HG03342 (cell line): ENCODE measurements at regions not wholly inside any gene's neighbourhood (a gene's known extent, or its start where the extent isn't known, plus 50 kb on each side); places are given as distances from the start of the nearest gene placed in this dataset.

Source experiments
- ATAC-seq: cut with Tn5 transposase; IDR thresholded peaks from one replicate; pipeline ENCODE4 v1.9.1; 2021; ENCODE audit warnings: mild to moderate bottlenecking, moderate library complexity; ENCODE audit not compliant: unreplicated experiment

GRCh38 chr1:217097819-217098218, 374.6 kb upstream of the ESRRG start:
- ATAC-seq, result no peak

DNA sequence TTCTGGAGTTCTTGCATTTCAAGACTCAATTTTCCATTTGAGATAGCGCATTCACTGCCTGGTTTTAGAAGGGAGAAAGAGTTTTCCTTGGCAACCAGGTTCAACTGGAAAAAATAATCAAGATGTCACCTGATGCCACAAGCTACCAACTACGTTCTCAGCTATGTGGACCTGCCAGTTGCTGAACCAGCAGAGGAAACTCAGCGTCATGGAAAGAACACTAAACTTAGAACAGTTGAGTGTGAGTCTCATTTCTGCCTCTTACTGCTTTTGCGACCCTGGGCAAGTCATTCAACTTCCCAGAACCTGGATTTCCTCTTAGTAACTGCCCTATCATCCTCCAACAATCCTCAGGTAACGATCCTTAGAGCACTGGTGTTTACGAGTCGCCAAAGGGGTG, 373.0 kb upstream of the ESRRG start:
- no peak for ATAC-seq

- no peak for ATAC-seq
Measured at GRCh38 chr1:217095050-217095622, 371.9 kb upstream of the ESRRG start.

GRCh38 chr1:217091561-217091960, 368.3 kb upstream of the ESRRG start:
- ATAC-seq, result no peak

- ATAC-seq, result no peak
Measured at GRCh38 chr1:217090060-217090911, 367.1 kb upstream of the ESRRG start.

- no peak for ATAC-seq
Measured at GRCh38 chr1:217089361-217090014, 366.3 kb upstream of the ESRRG start.

- ATAC-seq, result no peak
Measured at GRCh38 chr1:217088521-217089284, 365.5 kb upstream of the ESRRG start.

- ATAC-seq, result no peak
Measured at GRCh38 chr1:217088011-217088410, 364.8 kb upstream of the ESRRG start.

DNA sequence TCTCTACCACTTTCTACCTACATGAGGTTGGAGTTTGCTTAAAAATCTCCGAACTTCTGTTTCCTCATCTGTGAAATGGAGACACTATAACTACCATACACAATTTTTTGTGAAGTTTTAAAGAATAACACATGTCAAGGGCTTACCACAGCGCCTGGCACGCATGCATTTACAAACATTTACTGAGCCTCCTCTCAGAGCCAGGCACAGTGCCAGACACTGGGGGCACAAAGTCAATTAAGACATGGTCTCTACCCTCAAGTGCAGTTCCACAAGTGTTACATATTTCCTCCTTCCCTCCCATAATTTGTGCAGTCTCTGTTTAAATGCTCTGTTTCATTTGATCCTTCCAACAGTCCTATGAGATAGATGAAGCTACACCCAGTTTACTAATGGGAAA, 356.4 kb upstream of the ESRRG start:
- no peak for ATAC-seq

GRCh38 chr1:217078959-217079358, 355.7 kb upstream of the ESRRG start:
- ATAC-seq, result no peak

GRCh38 chr1:217078078-217078690, 355.0 kb upstream of the ESRRG start:
- no peak for ATAC-seq

DNA sequence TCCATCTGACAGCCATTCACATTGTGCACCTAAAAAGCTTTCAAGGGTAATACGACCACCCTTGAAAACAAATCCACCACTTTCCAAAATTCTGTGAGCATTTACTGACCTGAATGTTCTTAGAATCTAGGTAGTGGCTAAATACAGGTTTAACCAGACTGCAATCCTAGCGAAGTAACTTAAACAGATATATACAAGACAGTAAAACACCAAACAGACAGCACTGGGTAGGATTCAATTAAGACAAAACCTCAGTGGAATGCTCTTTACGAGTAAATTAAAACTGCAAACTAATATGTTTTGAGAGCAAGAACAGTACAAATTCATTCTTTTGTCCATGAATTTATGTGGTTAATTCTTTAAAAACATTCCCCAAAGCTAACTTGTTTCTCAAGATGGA, 354.2 kb upstream of the ESRRG start:
- ATAC-seq, result no peak

- no peak for ATAC-seq
Measured at GRCh38 chr1:217076902-217077301, 353.7 kb upstream of the ESRRG start.

DNA sequence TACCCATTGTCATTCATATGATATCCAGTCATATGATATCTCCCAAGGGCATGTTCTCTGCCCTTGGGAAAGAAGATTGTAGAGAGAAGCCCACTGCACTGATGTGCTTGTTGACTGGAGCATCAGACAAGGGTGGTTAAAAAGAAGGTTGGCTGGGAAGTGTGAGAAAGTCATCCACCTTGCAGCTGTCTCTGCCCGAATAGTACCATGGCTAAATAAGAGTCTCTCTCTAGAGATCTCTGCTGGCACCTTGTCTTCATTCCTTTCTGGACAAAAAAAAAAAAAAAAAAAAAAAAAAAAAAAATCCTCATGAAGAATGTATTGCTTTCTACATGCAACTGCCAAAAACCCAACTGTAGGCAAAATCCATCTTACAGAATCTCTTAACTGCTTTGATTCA, 349.7 kb upstream of the ESRRG start:
- no peak for ATAC-seq

- ATAC-seq, result peak; percentile 63
Measured at GRCh38 chr1:217067642-217068041, 344.4 kb upstream of the ESRRG start.

DNA sequence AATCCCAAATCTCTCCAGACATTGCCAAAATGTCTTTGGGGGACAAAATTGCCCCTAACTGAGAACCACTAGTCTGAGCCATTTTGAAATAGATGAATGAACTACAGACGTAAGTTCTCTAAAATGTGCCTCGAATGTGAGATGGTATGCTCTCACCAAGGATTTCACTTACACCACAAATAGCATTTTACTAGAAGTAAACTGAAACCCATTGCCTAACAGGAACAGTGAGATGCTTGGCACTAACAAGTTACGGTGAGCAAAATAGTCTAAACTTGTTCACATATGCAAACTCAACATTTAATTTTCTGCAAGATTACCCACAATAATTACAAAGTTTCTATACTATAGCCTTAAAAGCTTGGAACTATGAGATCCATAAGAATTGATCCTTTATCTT, 343.6 kb upstream of the ESRRG start:
- no peak for ATAC-seq

- no peak for ATAC-seq
Measured at GRCh38 chr1:217063172-217063908, 340.1 kb upstream of the ESRRG start.

DNA sequence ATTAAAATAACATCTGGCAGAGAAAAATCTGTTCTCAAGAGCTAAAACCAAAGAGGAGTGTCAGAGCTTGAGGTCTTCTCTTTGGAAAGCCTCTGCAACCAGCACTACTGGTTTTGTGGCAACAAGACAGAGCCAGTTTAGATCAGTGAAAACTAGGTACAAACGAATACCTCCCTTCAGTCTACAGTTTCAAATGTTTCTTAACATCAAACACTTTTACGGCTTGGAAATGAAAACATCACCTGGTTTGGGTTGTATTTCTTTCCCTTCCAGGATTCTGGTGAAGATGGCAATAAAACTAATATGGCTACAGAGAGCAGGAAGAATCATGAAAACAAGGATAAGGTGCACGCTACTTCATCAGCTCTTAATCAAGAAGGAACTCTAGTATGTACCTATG, 339.4 kb upstream of the ESRRG start:
- no peak for ATAC-seq

DNA sequence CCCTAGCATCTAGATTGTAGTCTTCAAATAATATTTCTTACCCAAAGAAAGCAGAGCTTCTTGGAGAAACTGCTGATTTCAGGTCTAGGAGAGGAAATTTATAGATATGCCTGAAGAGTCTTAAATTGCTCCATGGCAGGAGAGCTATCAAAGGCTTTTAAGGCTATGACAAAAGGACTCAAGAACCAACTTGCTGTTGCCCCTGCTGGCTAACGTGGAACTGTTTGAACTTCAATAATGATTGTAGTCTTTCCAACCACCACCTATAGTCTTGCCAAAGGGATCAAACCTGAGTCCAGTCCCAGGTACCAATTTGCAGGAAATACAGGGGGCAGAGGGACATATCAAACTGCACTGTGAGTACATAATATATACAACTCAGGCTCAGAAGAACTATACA, 336.2 kb upstream of the ESRRG start:
- no peak for ATAC-seq

GRCh38 chr1:217053676-217054075, 330.4 kb upstream of the ESRRG start:
- ATAC-seq, result no peak
